ENCODE measurements at regions not wholly inside any gene's neighbourhood (a gene's known extent, or its start where the extent isn't known, plus 50 kb on each side); places are given as distances from the start of the nearest gene placed in this dataset.
"Not testable (repeated sequence)": the region's sequence is repeated elsewhere in the genome, so short reads cannot be mapped to it uniquely, and the experiment has no call there.

GRCh38 chr16:29116207-29116606 lies 131.4 kb downstream of the LAT start:
- not testable (repeated sequence) for H3K27ac ChIP-seq (ENCODE audit: low read depth, low read length); H3K4me3 ChIP-seq (ENCODE audit: low read depth in 1 of 2, low read length in 2 of 2); H3K36me3 ChIP-seq (ENCODE audit: insufficient read depth, low read length); H3K27me3 ChIP-seq (ENCODE audit: control insufficient read depth in 1 of 2, insufficient read depth in 2 of 2, low read length in 2 of 2); H3K9me3 ChIP-seq (ENCODE audit: low read length); H3K9ac ChIP-seq (ENCODE audit: low read length)
- peaks cover 10% of the 10 kb centered on the region for H3K4me1 ChIP-seq (ENCODE audit: insufficient read depth, low read length)

DNA sequence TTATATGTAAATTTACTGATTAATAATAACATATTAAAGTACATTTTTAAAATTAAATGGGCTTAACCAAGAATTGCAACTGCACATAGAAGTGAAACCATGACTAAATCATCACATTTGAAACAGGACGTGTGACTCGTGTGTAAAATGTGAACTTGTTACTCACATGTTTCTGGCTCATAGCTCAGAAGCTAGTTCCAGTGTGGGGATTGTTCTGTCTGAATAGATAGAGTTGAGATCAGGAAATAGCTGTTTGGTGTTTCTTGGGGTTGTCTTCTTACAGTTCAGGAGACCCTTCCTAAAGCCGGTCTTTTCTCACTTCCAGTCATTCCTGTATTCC lies 130.9 kb downstream of the LAT start:
- H3K36me3 ChIP-seq (ENCODE audit: insufficient read depth, low read length); H3K27ac ChIP-seq (ENCODE audit: low read depth, low read length); H3K27me3 ChIP-seq (ENCODE audit: control insufficient read depth in 1 of 2, insufficient read depth in 2 of 2, low read length in 2 of 2); H3K9ac ChIP-seq (ENCODE audit: low read length); H3K4me3 ChIP-seq (ENCODE audit: low read depth in 1 of 2, low read length in 2 of 2); H3K9me3 ChIP-seq (ENCODE audit: low read length): not testable (repeated sequence)
- peaks cover 10% of the 10 kb centered on the region for H3K4me1 ChIP-seq (ENCODE audit: insufficient read depth, low read length)

DNA sequence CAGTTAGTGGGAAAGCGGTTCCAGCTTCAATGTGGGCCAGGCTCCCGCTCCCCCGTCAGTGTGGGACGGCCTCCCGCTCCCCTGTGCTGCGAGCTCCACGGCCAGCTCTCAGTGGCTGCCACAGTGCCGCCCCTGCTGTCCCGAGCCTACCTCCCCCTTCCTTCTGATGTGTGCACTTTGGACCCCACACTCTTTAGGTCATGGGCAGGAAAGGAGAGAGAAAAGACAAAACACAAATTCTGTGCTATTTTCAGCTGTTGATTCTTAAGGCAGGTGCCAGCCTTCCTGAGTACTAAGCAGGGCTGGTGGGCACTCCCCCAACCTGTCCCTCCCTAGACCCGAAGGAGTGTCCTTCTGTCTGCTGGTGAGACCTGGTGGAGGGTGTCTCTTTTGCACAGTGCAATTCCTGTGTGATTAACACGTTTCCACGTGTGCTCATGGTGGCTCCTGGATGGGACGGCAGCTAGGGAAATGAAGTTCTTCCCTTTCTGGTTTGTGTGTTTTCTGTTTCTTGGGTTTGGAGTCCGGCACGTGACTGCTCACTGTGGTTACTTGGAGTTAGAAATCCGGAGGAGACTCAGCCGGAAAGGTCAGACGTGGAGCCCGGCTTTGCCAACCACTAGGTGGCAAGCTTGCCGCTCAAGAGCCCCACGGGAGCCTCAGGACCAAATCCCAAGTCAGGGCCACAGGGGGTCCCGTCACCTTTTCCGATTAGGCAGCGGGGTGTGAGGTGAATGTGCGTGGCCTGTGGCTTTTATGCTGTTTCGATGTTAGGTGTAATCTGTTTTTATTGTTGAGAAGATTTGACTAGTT lies 130.3 kb downstream of the LAT start:
- H3K9ac ChIP-seq (ENCODE audit: low read length); H3K27ac ChIP-seq (ENCODE audit: low read depth, low read length); H3K36me3 ChIP-seq (ENCODE audit: insufficient read depth, low read length); H3K27me3 ChIP-seq (ENCODE audit: control insufficient read depth in 1 of 2, insufficient read depth in 2 of 2, low read length in 2 of 2); H3K9me3 ChIP-seq (ENCODE audit: low read length); H3K4me3 ChIP-seq (ENCODE audit: low read depth in 1 of 2, low read length in 2 of 2): not testable (repeated sequence)
- H3K4me1 ChIP-seq (ENCODE audit: insufficient read depth, low read length) = peaks cover 10% of the 10 kb centered on the region

DNA sequence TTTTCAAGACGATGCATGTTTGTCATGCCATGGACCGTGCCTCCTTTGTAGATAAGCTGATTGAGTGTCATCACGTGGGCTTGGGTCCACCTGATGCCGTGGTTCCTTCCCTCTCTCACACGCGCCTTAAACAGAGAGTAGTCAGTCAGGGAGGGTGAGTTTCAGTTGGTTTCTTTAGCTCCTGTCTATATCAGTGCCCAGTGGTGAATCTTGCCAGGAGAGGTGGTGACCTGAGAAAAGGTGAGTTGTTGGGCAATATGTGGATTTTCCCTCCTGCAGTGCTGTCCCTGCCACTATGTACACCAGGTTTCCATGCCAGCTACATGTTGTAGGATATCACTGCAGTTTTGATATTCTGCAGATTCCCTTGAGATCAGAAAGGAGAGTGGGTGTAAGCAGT lies 129.7 kb downstream of the LAT start:
- no peak overlapping the region for H3K27ac ChIP-seq (ENCODE audit: low read depth, low read length)
- H3K9ac ChIP-seq (ENCODE audit: low read length) = no peak overlapping the region
- H3K36me3 ChIP-seq (ENCODE audit: insufficient read depth, low read length) = no peaks in the 10 kb centered on the region
- H3K27me3 ChIP-seq (ENCODE audit: control insufficient read depth in 1 of 2, insufficient read depth in 2 of 2, low read length in 2 of 2) = no peaks in the 10 kb centered on the region
- no peaks in the 10 kb centered on the region for H3K9me3 ChIP-seq (ENCODE audit: low read length)
- no peak overlapping the region for H3K4me3 ChIP-seq (ENCODE audit: low read depth in 1 of 2, low read length in 2 of 2)
- peaks cover 10% of the 10 kb centered on the region for H3K4me1 ChIP-seq (ENCODE audit: insufficient read depth, low read length)

DNA sequence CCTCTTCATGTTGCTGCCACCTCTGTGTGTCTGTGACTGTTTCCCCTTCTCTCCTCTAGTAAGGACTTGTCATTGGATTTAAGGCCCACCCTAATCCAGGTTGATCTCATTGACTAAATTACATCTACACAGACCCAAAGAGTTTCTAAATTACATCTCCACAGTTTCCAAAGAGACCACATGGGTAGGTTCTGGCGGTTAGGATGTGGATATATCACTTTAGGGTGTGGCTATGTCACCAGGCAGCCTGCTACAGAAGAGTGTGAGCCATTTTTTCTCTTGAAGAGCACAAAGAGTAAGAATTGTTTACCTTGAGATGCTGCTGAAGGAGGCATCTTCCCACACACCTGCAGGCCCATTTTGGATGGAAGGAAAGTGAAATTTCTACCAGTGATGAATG lies 128.6 kb downstream of the LAT start:
- not testable (repeated sequence) for H3K27ac ChIP-seq (ENCODE audit: low read depth, low read length); H3K27me3 ChIP-seq (ENCODE audit: control insufficient read depth in 1 of 2, insufficient read depth in 2 of 2, low read length in 2 of 2); H3K36me3 ChIP-seq (ENCODE audit: insufficient read depth, low read length); H3K9me3 ChIP-seq (ENCODE audit: low read length); H3K9ac ChIP-seq (ENCODE audit: low read length); H3K4me3 ChIP-seq (ENCODE audit: low read depth in 1 of 2, low read length in 2 of 2)
- peaks cover 10% of the 10 kb centered on the region for H3K4me1 ChIP-seq (ENCODE audit: insufficient read depth, low read length)

DNA sequence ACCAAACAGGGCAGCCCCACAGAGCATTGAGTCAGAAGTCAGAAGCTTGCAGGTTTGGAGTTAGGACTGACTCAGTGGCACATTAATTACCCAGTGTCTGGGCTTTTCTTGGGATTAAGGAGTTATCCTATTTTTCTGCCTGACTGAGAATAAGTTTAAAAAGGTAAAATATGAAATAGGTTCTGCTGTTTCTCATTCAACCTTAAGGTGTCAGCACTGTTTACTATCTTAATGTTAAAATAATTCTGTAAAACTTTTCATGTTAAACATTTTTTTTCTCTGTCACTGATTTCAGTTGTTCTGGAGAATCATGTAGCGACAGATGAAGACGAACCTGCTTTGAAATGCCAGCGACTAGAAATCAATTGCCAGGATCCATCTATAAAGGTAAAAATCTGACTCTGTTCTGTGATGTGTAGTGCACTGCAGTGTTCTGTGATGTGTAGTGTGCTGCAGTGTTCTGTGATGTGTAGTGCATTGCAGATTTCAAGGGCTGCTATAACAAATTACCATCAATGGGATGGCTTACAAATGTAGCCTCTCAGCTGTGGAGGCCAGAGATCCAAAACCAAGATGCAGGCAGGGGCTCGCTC lies 128.0 kb downstream of the LAT start:
- H3K4me1 ChIP-seq (ENCODE audit: insufficient read depth, low read length) = peaks cover 10% of the 10 kb centered on the region
- H3K27ac ChIP-seq (ENCODE audit: low read depth, low read length) = no peak overlapping the region
- H3K9me3 ChIP-seq (ENCODE audit: low read length) = no peaks in the 10 kb centered on the region
- H3K4me3 ChIP-seq (ENCODE audit: low read depth in 1 of 2, low read length in 2 of 2) = no peak overlapping the region
- no peaks in the 10 kb centered on the region for H3K27me3 ChIP-seq (ENCODE audit: control insufficient read depth in 1 of 2, insufficient read depth in 2 of 2, low read length in 2 of 2)
- H3K36me3 ChIP-seq (ENCODE audit: insufficient read depth, low read length) = no peaks in the 10 kb centered on the region
- no peak overlapping the region for H3K9ac ChIP-seq (ENCODE audit: low read length)

- H3K9me3 ChIP-seq (ENCODE audit: low read length); H3K9ac ChIP-seq (ENCODE audit: low read length); H3K4me3 ChIP-seq (ENCODE audit: low read depth in 1 of 2, low read length in 2 of 2); H3K36me3 ChIP-seq (ENCODE audit: insufficient read depth, low read length); H3K27me3 ChIP-seq (ENCODE audit: control insufficient read depth in 1 of 2, insufficient read depth in 2 of 2, low read length in 2 of 2); H3K27ac ChIP-seq (ENCODE audit: low read depth, low read length): not testable (repeated sequence)
- peaks cover 10% of the 10 kb centered on the region for H3K4me1 ChIP-seq (ENCODE audit: insufficient read depth, low read length)
Observed at GRCh38 chr16:29111901-29112680, 127.2 kb downstream of the LAT start.

DNA sequence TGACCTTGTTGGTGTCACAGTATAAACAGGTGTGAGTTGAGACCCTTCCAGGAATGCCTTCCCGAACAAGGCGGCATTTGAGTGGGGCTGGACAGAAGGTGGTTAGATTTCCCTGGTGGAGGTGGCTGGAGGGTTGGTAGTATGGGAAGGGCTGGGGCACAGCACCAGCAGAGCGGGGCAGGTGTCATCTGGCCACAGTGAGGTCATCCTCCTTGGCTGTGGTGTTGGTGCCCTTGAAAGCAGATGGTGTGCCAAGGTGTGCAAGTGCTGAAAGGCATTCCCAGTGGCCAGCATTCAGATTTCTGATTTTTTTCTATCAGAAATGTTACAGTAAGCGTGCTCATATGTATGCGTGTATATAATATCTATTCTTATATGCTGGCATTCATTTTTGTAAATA lies 126.6 kb downstream of the LAT start:
- H3K36me3 ChIP-seq (ENCODE audit: insufficient read depth, low read length) = no peaks in the 10 kb centered on the region
- peaks cover 10% of the 10 kb centered on the region for H3K4me1 ChIP-seq (ENCODE audit: insufficient read depth, low read length)
- H3K27ac ChIP-seq (ENCODE audit: low read depth, low read length) = no peak overlapping the region
- H3K9me3 ChIP-seq (ENCODE audit: low read length) = no peaks in the 10 kb centered on the region
- H3K4me3 ChIP-seq (ENCODE audit: low read depth in 1 of 2, low read length in 2 of 2) = no peak overlapping the region
- H3K27me3 ChIP-seq (ENCODE audit: control insufficient read depth in 1 of 2, insufficient read depth in 2 of 2, low read length in 2 of 2) = no peaks in the 10 kb centered on the region
- no peak overlapping the region for H3K9ac ChIP-seq (ENCODE audit: low read length)

GRCh38 chr16:29108625-29109169 lies 123.8 kb downstream of the LAT start:
- not testable (repeated sequence) for H3K9ac ChIP-seq (ENCODE audit: low read length); H3K36me3 ChIP-seq (ENCODE audit: insufficient read depth, low read length); H3K27me3 ChIP-seq (ENCODE audit: control insufficient read depth in 1 of 2, insufficient read depth in 2 of 2, low read length in 2 of 2); H3K4me1 ChIP-seq (ENCODE audit: insufficient read depth, low read length); H3K9me3 ChIP-seq (ENCODE audit: low read length); H3K4me3 ChIP-seq (ENCODE audit: low read depth in 1 of 2, low read length in 2 of 2); H3K27ac ChIP-seq (ENCODE audit: low read depth, low read length)

- H3K9me3 ChIP-seq (ENCODE audit: low read length) = no peaks in the 10 kb centered on the region
- H3K4me3 ChIP-seq (ENCODE audit: low read depth in 1 of 2, low read length in 2 of 2) = no peak overlapping the region
Observed at GRCh38 chr16:29107299-29107698, 122.4 kb downstream of the LAT start.

GRCh38 chr16:29106259-29106908 lies 121.5 kb downstream of the LAT start:
- H3K9ac ChIP-seq (ENCODE audit: low read length); H3K27me3 ChIP-seq (ENCODE audit: control insufficient read depth in 1 of 2, insufficient read depth in 2 of 2, low read length in 2 of 2); H3K4me3 ChIP-seq (ENCODE audit: low read depth in 1 of 2, low read length in 2 of 2); H3K36me3 ChIP-seq (ENCODE audit: insufficient read depth, low read length); H3K9me3 ChIP-seq (ENCODE audit: low read length); H3K27ac ChIP-seq (ENCODE audit: low read depth, low read length); H3K4me1 ChIP-seq (ENCODE audit: insufficient read depth, low read length): not testable (repeated sequence)

More at GRCh38 chr16:29107299-29107698, 122.4 kb downstream of the LAT start:
- Histone ChIP-seq H3K9ac (ENCODE audit: low read length) (no peak overlapping the region), H3K4me1 (ENCODE audit: insufficient read depth, low read length) (no peaks in the 10 kb centered on the region), H3K27ac (ENCODE audit: low read depth, low read length) (no peak overlapping the region), H3K27me3 (ENCODE audit: control insufficient read depth in 1 of 2, insufficient read depth in 2 of 2, low read length in 2 of 2) (no peaks in the 10 kb centered on the region), H3K36me3 (ENCODE audit: insufficient read depth, low read length) (no peaks in the 10 kb centered on the region)

All from muscle layer of colon (tissue), 2 donors.